Peyer's patch (tissue), 4 donors: ENCODE measurements at regions not wholly inside any gene's neighbourhood (a gene's known extent, or its start where the extent isn't known, plus 50 kb on each side); places are given as distances from the start of the nearest gene placed in this dataset.

Experiments used
- CTCF ChIP-seq, 6 experiments: fragments of 450-650 bp in 4 of 6; fragments of 200-600 bp in 2 of 6; sonication (generic) in 1 of 6; IDR thresholded peaks; one replicate each; pipeline ENCODE4 v1.5.1; 2017 to 2019; ENCODE audit warnings: antibody characterized with exemption in 6 of 6, mild to moderate bottlenecking in 3 of 6, moderate library complexity in 1 of 6
- POLR2A ChIP-seq, 2 donors: fragments of 450-650 bp; IDR thresholded peaks; one replicate each; pipeline ENCODE4 v1.5.1; 2017; ENCODE audit warnings: antibody characterized with exemption in 2 of 2, mild to moderate bottlenecking in 2 of 2, moderate library complexity in 2 of 2

- TF ChIP-seq CTCF (IDR thresholded peaks at IDR 0.05) (no peak), POLR2A (IDR thresholded peaks at IDR 0.05) (no peak)
Observed at GRCh38 chr10:28845009-28845682, 167.8 kb downstream of the BAMBI start.
